Activated naive CD4-positive, alpha-beta T cell treated with anti-CD3 and anti-CD28 coated beads, Interleukin-2, amount 50 U/mL, for 72 hours (primary cell): ENCODE measurements at regions not wholly inside any gene's neighbourhood (a gene's known extent, or its start where the extent isn't known, plus 50 kb on each side); places are given as distances from the start of the nearest gene placed in this dataset.

Source experiments
- ATAC-seq, 2 donors: fragments of 150-1000 bp; cut with Tn5 transposase; 2 replicates each; pipeline ENCODE4 v1.10.0; 2021; ENCODE audit warnings: mild to moderate bottlenecking in 2 of 2, moderate library complexity in 2 of 2
- DNase-seq, 2 donors: peaks; one replicate each; pipeline ENCODE4 v3.0.0; 2021 to 2022; ENCODE audit warnings: low spot score in 2 of 2
- H3K27ac Mint-ChIP-seq, 2 donors: one replicate each; pipeline ENCODE4 v1.8.0; 2022; ENCODE audit warnings: mild to moderate bottlenecking in 2 of 2, mixed read lengths in 2 of 2
- H3K36me3 Mint-ChIP-seq, 2 donors: one replicate each; pipeline ENCODE4 v1.8.0; 2022; ENCODE audit warnings: mixed read lengths in 2 of 2
- H3K9me3 Mint-ChIP-seq, 2 donors: one replicate each; pipeline ENCODE4 v1.8.0; 2022; ENCODE audit warnings: mixed read lengths in 2 of 2

GRCh38 chr3:18159681-18160080 lies 265.5 kb downstream of the SATB1 start:
- H3K36me3 Mint-ChIP-seq: no peaks in the 10 kb centered on the region
- no peak for DNase-seq
- H3K9me3 Mint-ChIP-seq: no peaks in the 10 kb centered on the region
- no peak for ATAC-seq
- no peak overlapping the region for H3K27ac Mint-ChIP-seq

GRCh38 chr3:18153571-18154173 lies 271.5 kb downstream of the SATB1 start:
- ATAC-seq: peak in 1 of 2 donors; percentile 26
- Mint-ChIP-seq H3K27ac (no peak overlapping the region), H3K9me3 (no peaks in the 10 kb centered on the region), H3K36me3 (no peaks in the 10 kb centered on the region)
- no peak for DNase-seq

GRCh38 chr3:18151199-18151598 lies 273.9 kb downstream of the SATB1 start:
- Mint-ChIP-seq H3K36me3 (no peaks in the 10 kb centered on the region), H3K27ac (no peak overlapping the region), H3K9me3 (no peaks in the 10 kb centered on the region)
- ATAC-seq (no peak), DNase-seq (no peak)

GRCh38 chr3:18149935-18150334 lies 275.2 kb downstream of the SATB1 start:
- ATAC-seq (no peak), DNase-seq (no peak)
- Mint-ChIP-seq H3K27ac (no peak overlapping the region), H3K36me3 (no peaks in the 10 kb centered on the region), H3K9me3 (no peaks in the 10 kb centered on the region)

- no peaks in the 10 kb centered on the region for H3K9me3 Mint-ChIP-seq
- no peak for ATAC-seq
- DNase-seq: no peak
- no peak overlapping the region for H3K27ac Mint-ChIP-seq
- H3K36me3 Mint-ChIP-seq: no peaks in the 10 kb centered on the region
Observed at GRCh38 chr3:18149386-18149785, 275.8 kb downstream of the SATB1 start.

GRCh38 chr3:18144571-18144970 lies 280.6 kb downstream of the SATB1 start:
- no peaks in the 10 kb centered on the region for H3K36me3 Mint-ChIP-seq
- no peak overlapping the region for H3K27ac Mint-ChIP-seq
- no peaks in the 10 kb centered on the region for H3K9me3 Mint-ChIP-seq
- ATAC-seq (no peak), DNase-seq (no peak)

- Mint-ChIP-seq H3K9me3 (no peaks in the 10 kb centered on the region), H3K27ac (no peak overlapping the region), H3K36me3 (no peaks in the 10 kb centered on the region)
- DNase-seq (no peak), ATAC-seq (no peak)
Observed at GRCh38 chr3:18143258-18143780, 281.8 kb downstream of the SATB1 start.

GRCh38 chr3:18137958-18138357 lies 287.2 kb downstream of the SATB1 start:
- no peaks in the 10 kb centered on the region for H3K36me3 Mint-ChIP-seq
- ATAC-seq: no peak
- DNase-seq: no peak
- H3K27ac Mint-ChIP-seq: no peak overlapping the region
- peaks cover 4% of the 10 kb centered on the region in 2 donors for H3K9me3 Mint-ChIP-seq

- ATAC-seq (no peak), DNase-seq (no peak)
- H3K27ac Mint-ChIP-seq: no peak overlapping the region
- H3K36me3 Mint-ChIP-seq: no peaks in the 10 kb centered on the region
- peaks cover 4% of the 10 kb centered on the region in 2 donors for H3K9me3 Mint-ChIP-seq
Observed at GRCh38 chr3:18135060-18135814, 289.9 kb downstream of the SATB1 start.

GRCh38 chr3:18134386-18135059 lies 290.6 kb downstream of the SATB1 start:
- no peak overlapping the region for H3K27ac Mint-ChIP-seq
- DNase-seq (no peak), ATAC-seq (no peak)
- H3K9me3 Mint-ChIP-seq: peaks cover 4% of the 10 kb centered on the region in 2 donors
- H3K36me3 Mint-ChIP-seq: no peaks in the 10 kb centered on the region

- peaks cover 4% of the 10 kb centered on the region in 2 donors for H3K9me3 Mint-ChIP-seq
- DNase-seq: no peak
- ATAC-seq: no peak
- H3K27ac Mint-ChIP-seq: no peak overlapping the region
- H3K36me3 Mint-ChIP-seq: no peaks in the 10 kb centered on the region
Observed at GRCh38 chr3:18132991-18133390, 292.1 kb downstream of the SATB1 start.

- Mint-ChIP-seq H3K9me3 (no peaks in the 10 kb centered on the region), H3K36me3 (no peaks in the 10 kb centered on the region), H3K27ac (no peak overlapping the region)
- ATAC-seq (no peak), DNase-seq (no peak)
Observed at GRCh38 chr3:18127859-18128681, 297.1 kb downstream of the SATB1 start.

GRCh38 chr3:18127174-18127858 lies 297.8 kb downstream of the SATB1 start:
- ATAC-seq (no peak), DNase-seq (no peak)
- no peaks in the 10 kb centered on the region for H3K9me3 Mint-ChIP-seq
- no peaks in the 10 kb centered on the region for H3K36me3 Mint-ChIP-seq
- no peak overlapping the region for H3K27ac Mint-ChIP-seq

- Mint-ChIP-seq H3K27ac (no peak overlapping the region), H3K36me3 (no peaks in the 10 kb centered on the region), H3K9me3 (no peaks in the 10 kb centered on the region)
- ATAC-seq (no peak), DNase-seq (no peak)
Observed at GRCh38 chr3:18126772-18127171, 298.4 kb downstream of the SATB1 start.

GRCh38 chr3:18124501-18124900 lies 300.6 kb downstream of the SATB1 start:
- ATAC-seq: peak in 1 of 2 donors; percentile 39
- Mint-ChIP-seq H3K9me3 (no peaks in the 10 kb centered on the region), H3K27ac (no peak overlapping the region), H3K36me3 (no peaks in the 10 kb centered on the region)
- no peak for DNase-seq

- no peak overlapping the region for H3K27ac Mint-ChIP-seq
- no peaks in the 10 kb centered on the region for H3K36me3 Mint-ChIP-seq
- no peak for DNase-seq
- no peaks in the 10 kb centered on the region for H3K9me3 Mint-ChIP-seq
- ATAC-seq: no peak
Observed at GRCh38 chr3:18122264-18122663, 302.9 kb downstream of the SATB1 start.
